K562 (cell line): ENCODE measurements at regions not wholly inside any gene's neighbourhood (a gene's known extent, or its start where the extent isn't known, plus 50 kb on each side); places are given as distances from the start of the nearest gene placed in this dataset.
A peak's percentile ranks its signal among the peaks of the same experiment; 100 is the strongest.

Experiments
- ATAC-seq: fragments of 200-7000 bp; cut with Tn5 transposase; 3 replicates; pipeline ENCODE4 v1.9.1; 2020; ENCODE audit warnings: moderate library complexity
- BruUV-seq: library from RNA; stranded (reverse); fragments of 400-500 nt; replicated peaks from 2 replicates; lab custom pipeline; 2021; lab: Mats Ljungman, UMichigan
- CTCF ChIA-PET: fragments of 300-600 bp; formaldehyde crosslinking; extraction: SDS; loops from one replicate; lab custom pipeline; 2021; ENCODE audit warnings: low intra/inter-chr PET ratio; lab: Yijun Ruan, JAX
- POLR2A ChIA-PET: fragments of 300-600, 350-650 bp; sonication (Branson Sonifier 250); formaldehyde crosslinking; extraction: SDS; loops from one replicate; lab custom pipeline; 2021; ENCODE audit warnings: antibody characterized with exemption, inconsistent platforms; lab: Yijun Ruan, JAX
- DNase-seq, 4 experiments: peaks; one replicate each; pipeline versions ENCODE4 v3.0.0 to v3.0.0-alpha.2; 2011 to 2018; ENCODE audit warnings: low spot score in 3 of 4, mixed read lengths in 3 of 4; ENCODE audit errors: extremely low read depth in 1 of 4
- FAIRE-seq: peaks from 2 replicates; lab custom pipeline; 2011; peaks lifted over from hg19 to GRCh38; lab: Jason Lieb, UNC
- H2AFZ ChIP-seq: 2 replicates; pipeline ENCODE4 v1.6.0; 2011; ENCODE audit warnings: low read depth, low read length, control low read depth, inconsistent platforms
- H3K27ac ChIP-seq: fragments of 200-600 bp; 3 replicates; pipeline ENCODE4 v1.8.0; 2011; ENCODE audit warnings: low read depth, mild to moderate bottlenecking, control low read depth, inconsistent platforms, low read length, moderate library complexity, mixed read lengths; ENCODE audit errors: extremely low read depth
- H3K27me3 ChIP-seq, 2 experiments: fragments of 300-600 bp in 1 of 2; 2 replicates in 1 of 2; 3 replicates in 1 of 2; pipeline versions ENCODE4 v1.6.0 to v1.8.0; 2011; ENCODE audit warnings: inconsistent platforms in 2 of 2, low read length in 2 of 2, mild to moderate bottlenecking in 1 of 2, mixed read lengths in 1 of 2, moderate library complexity in 1 of 2; ENCODE audit not compliant: control insufficient read depth in 2 of 2, insufficient read depth in 2 of 2
- H3K36me3 ChIP-seq: fragments of 300-600 bp; 3 replicates; pipeline ENCODE4 v1.8.0; 2011; ENCODE audit warnings: mild to moderate bottlenecking, low read length, inconsistent platforms; ENCODE audit not compliant: control insufficient read depth, insufficient read depth
- H3K4me1 ChIP-seq, 2 experiments: fragments of 200-600 bp in 1 of 2; replicated peaks in 1 of 2; 2 replicates in 1 of 2; 3 replicates in 1 of 2; pipeline versions ENCODE4 v1.5.1 to v1.8.0; 2011; ENCODE audit warnings: inconsistent platforms in 2 of 2, low read length in 2 of 2, mild to moderate bottlenecking in 1 of 2, mixed read lengths in 1 of 2, moderate library complexity in 1 of 2; ENCODE audit not compliant: control insufficient read depth in 2 of 2, insufficient read depth in 2 of 2
- H3K4me2 ChIP-seq: 2 replicates; pipeline ENCODE4 v1.6.1; 2011; ENCODE audit warnings: low read length, control low read depth, inconsistent platforms, mixed read lengths; ENCODE audit not compliant: insufficient read depth
- H3K4me3 ChIP-seq: fragments of 200-600 bp; sonication (generic), shearing (Covaris generic); 2 replicates; pipeline ENCODE4 v1.5.1; 2016; ENCODE audit warnings: control low read depth, inconsistent platforms
- H3K79me2 ChIP-seq: fragments of 200-600 bp; 3 replicates; pipeline ENCODE4 v1.8.0; 2011; ENCODE audit warnings: low read length, inconsistent platforms; ENCODE audit not compliant: control insufficient read depth, insufficient read depth
- H3K9ac ChIP-seq, 2 experiments: 2 replicates each; pipeline versions ENCODE4 v1.6.0 to v1.6.1; 2011; ENCODE audit warnings: low read depth in 2 of 2, low read length in 2 of 2, control low read depth in 1 of 2, inconsistent platforms in 1 of 2, mild to moderate bottlenecking in 1 of 2, mixed read lengths in 1 of 2; ENCODE audit not compliant: insufficient read depth in 1 of 2
- H3K9me1 ChIP-seq: one replicate; pipeline ENCODE4 v1.6.0; 2011; ENCODE audit warnings: inconsistent platforms, mild to moderate bottlenecking, low read length, moderate library complexity; ENCODE audit not compliant: control insufficient read depth, insufficient read depth
- H3K9me3 ChIP-seq: replicated peaks from 2 replicates; pipeline ENCODE4 v1.5.1; 2011; ENCODE audit warnings: low read depth, low read length, inconsistent platforms; ENCODE audit not compliant: control insufficient read depth, insufficient read depth
- H4K20me1 ChIP-seq: replicated peaks from 2 replicates; pipeline ENCODE4 v1.6.1; 2011; ENCODE audit warnings: low read length, inconsistent platforms, mixed read lengths; ENCODE audit not compliant: control insufficient read depth, insufficient read depth
- ATF1 ChIP-seq, 2 experiments: fragments of 450-650 bp in 1 of 2; IDR thresholded peaks; 2 replicates each; pipeline ENCODE4 v1.6.1; 2016; ENCODE audit warnings: missing compliant biosample characterization in 1 of 2, missing genetic modification characterization in 1 of 2
- BRF1 ChIP-seq: IDR thresholded peaks from 3 replicates; pipeline ENCODE4 v1.6.1; 2011; ENCODE audit warnings: borderline replicate concordance, mild to moderate bottlenecking; ENCODE audit not compliant: insufficient read length; ENCODE audit errors: extremely low read depth
- ERF ChIP-seq: fragments of 450-650 bp; formaldehyde crosslinking; IDR thresholded peaks from 2 replicates; pipeline ENCODE4 v1.4.0; 2020; ENCODE audit warnings: mild to moderate bottlenecking, mixed read lengths
- FOXM1 ChIP-seq, 2 experiments: fragments of 450-650 bp in 1 of 2; sonication (generic) in 1 of 2; formaldehyde crosslinking in 1 of 2; IDR thresholded peaks; 2 replicates each; pipeline versions ENCODE4 v1.6.1 to v1.9.0; 2017 to 2022; ENCODE audit warnings: low read depth in 2 of 2, mild to moderate bottlenecking in 2 of 2, missing genetic modification reagents in 1 of 2, moderate library complexity in 1 of 2
- HDAC2 ChIP-seq: fragments of 450-650 bp; IDR thresholded peaks from 2 replicates; pipeline ENCODE4 v1.6.1; 2016; ENCODE audit warnings: mild to moderate bottlenecking
- JUND ChIP-seq, 2 experiments: IDR thresholded peaks; 2 replicates in 1 of 2; 3 replicates in 1 of 2; pipeline ENCODE4 v1.6.1; 2011; ENCODE audit warnings: borderline replicate concordance in 2 of 2, low read depth in 2 of 2, low read length in 2 of 2, improper control_type of control experiment in 1 of 2, missing biosample characterization in 1 of 2, missing genetic modification characterization in 1 of 2, missing genetic modification reagents in 1 of 2
- LEF1 ChIP-seq: fragments of 450-650 bp; IDR thresholded peaks from 2 replicates; pipeline ENCODE4 v1.6.1; 2016; ENCODE audit warnings: mild to moderate bottlenecking
- MEIS2 ChIP-seq: fragments of 450-650 bp; IDR thresholded peaks from 2 replicates; pipeline ENCODE4 v1.6.1; 2014; ENCODE audit warnings: mild to moderate bottlenecking; ENCODE audit not compliant: partially characterized antibody
- PTRF ChIP-seq: fragments of 450-650 bp; IDR thresholded peaks from 2 replicates; pipeline ENCODE4 v1.6.1; 2016; ENCODE audit warnings: mild to moderate bottlenecking, missing genetic modification characterization, missing compliant biosample characterization
- RBM15 ChIP-seq: fragments of 200-400 bp; formaldehyde crosslinking; IDR thresholded peaks from 2 replicates; pipeline ENCODE4 v1.6.1; 2018; ENCODE audit warnings: mild to moderate bottlenecking, low read length, moderate library complexity; ENCODE audit not compliant: insufficient read depth
- RFX1 ChIP-seq: fragments of 450-650 bp; IDR thresholded peaks from 2 replicates; pipeline ENCODE4 v1.6.1; 2016; ENCODE audit warnings: mild to moderate bottlenecking, moderate library complexity
- RFX7 ChIP-seq: fragments of 250-450 bp; sonication (Bioruptor Pico); IDR thresholded peaks from 2 replicates; pipeline ENCODE4 v1.5.1; 2021; ENCODE audit warnings: mild to moderate bottlenecking
- RNF2 ChIP-seq: sonication (generic); IDR thresholded peaks from 2 replicates; pipeline ENCODE4 v1.6.1; 2016
- SNIP1 ChIP-seq: fragments of 450-650 bp; IDR thresholded peaks from 2 replicates; pipeline ENCODE4 v1.7.1; 2017; ENCODE audit warnings: low read depth, mild to moderate bottlenecking
- ZNF644 ChIP-seq: fragments of 200-800 bp; sonication (Bioruptor generic); IDR thresholded peaks from 2 replicates; pipeline ENCODE4 v1.6.1; 2016; ENCODE audit warnings: low read depth, missing genetic modification characterization, missing compliant biosample characterization
- WGBS: fragments of 100-300 bp; shearing (Covaris generic); methylation state at CpG from one replicate; pipeline ENCODE4 v1.1.6; 2016; ENCODE audit warnings: low coverage, mixed read lengths; ENCODE audit not compliant: insufficient coverage; ENCODE audit errors: missing lambda C conversion rate; 5-methylcytosine and 5-hydroxymethylcytosine counted together
- in situ Hi-C: fragments of 300-500 bp; cut with MboI; formaldehyde crosslinking; loops from 4 replicates; pipeline ENCODE4 v1.15.0; 2018; ENCODE audit warnings: inconsistent platforms, mixed read lengths
- intact Hi-C: fragments of 100-400 bp; cut with micrococcal nuclease; formaldehyde crosslinking; loops from 2 replicates; pipeline ENCODE4 v1.14.2; 2022
- TF ChIP-seq, protein P1 (sequence below): fragments of 250-450 bp; sonication (Bioruptor Pico); IDR thresholded peaks from 2 replicates; pipeline ENCODE4 v1.6.1; 2021; ENCODE audit warnings: mild to moderate bottlenecking

DNA sequence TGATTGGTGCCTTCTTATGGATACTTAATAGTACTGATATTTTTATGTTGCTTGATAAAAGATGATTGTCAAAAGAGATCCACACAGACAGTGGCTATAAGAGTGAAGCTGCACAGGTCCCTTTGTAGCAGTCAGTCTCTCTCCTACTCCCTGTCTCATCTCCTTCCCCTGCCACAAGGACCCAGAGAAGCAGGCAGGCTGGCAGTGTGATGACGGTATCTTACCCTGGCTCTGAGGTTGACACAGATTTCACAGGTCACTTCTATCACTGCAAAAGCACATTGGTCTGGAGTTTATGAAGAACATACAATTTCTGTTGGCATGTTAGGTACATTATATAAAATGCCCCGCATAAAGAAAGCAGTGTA, 64.4 kb upstream of the AHR start:
- POLR2A ChIA-PET = no interaction called here
- peak overlapping the region; percentile 2 for H2AFZ ChIP-seq
- CTCF ChIA-PET = no interaction called here
- no peak overlapping the region for H3K4me3 ChIP-seq
- intact Hi-C loops = no loop called here
- no peaks in the 10 kb centered on the region for H4K20me1 ChIP-seq
- ATAC-seq = peak; percentile 44; the same call in 1 of the 3 replicates
- TF ChIP-seq ZNF644 (tag) = no peak
- TF ChIP-seq PTRF (tag) = no peak
- no peak for TF ChIP-seq RBM15
- TF ChIP-seq ERF (CRISPR knock-in tag) = 0 out of 2 replicates have a peak, but pooled peaks have one; percentile 30
- no peak for TF ChIP-seq BRF1
- WGBS = 13% methylated on average over 2 of the region's 2 CpGs
- no peaks in the 10 kb centered on the region; a peak in 1 of 5 replicates for H3K4me1 ChIP-seq
- no peak for DNase-seq
- H3K9me1 ChIP-seq = no peaks in the 10 kb centered on the region
- BruUV-seq = no TSS peak
- H3K79me2 ChIP-seq = no peaks in the 10 kb centered on the region
- H3K36me3 ChIP-seq = no peaks in the 10 kb centered on the region
- H3K9me3 ChIP-seq = no peaks in the 10 kb centered on the region
- FAIRE-seq = no peak
- H3K27me3 ChIP-seq = no peaks in the 10 kb centered on the region
- peak overlapping the region; percentile 60; the same call in 2 of the 3 replicates for H3K27ac ChIP-seq
- H3K9ac ChIP-seq = no peak overlapping the region
- in situ Hi-C loops = no loop called here
- 0 out of 2 replicates have a peak overlapping the region, but pooled peaks have one; percentile 10 for H3K4me2 ChIP-seq

DNA sequence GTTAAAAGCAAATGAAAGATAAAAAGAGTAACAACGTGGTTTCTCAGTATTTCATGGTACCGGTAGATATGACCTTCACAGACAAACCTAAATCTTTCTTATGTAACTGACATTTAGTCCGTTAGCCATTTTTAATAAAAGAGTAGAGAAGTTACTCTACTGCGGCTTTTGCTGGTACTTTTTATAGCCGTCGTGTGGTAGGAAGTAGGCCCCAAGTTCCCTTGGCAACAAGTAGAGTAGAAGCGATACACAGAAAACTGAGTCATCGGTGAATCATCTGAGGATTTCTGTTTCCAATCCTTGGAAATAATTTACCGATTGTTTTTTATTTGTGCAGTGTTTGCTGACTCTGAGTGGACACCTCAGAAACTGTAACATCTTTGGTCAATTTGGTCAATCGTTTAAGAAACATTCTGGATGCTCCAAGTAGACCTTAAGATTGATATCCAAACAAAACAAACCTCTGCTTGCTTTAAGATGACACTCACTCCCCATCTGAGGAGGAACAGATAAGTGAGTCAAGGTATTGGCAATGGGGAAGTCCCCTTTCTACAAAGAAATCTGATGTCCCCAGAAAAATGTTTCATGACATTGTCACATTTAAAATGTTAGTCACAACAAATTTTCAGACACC, 63.9 kb upstream of the AHR start:
- intact Hi-C loops = no loop called here
- 0 out of 2 replicates have a peak overlapping the region, but pooled peaks have one; percentile 10 for H3K4me2 ChIP-seq
- no peak overlapping the region for H3K4me3 ChIP-seq
- H2AFZ ChIP-seq = peak overlapping the region; percentile 2; the same call in 1 of the 2 replicates
- H3K9me3 ChIP-seq = no peaks in the 10 kb centered on the region
- H3K27ac ChIP-seq = peak overlapping the region; percentile 60; the same call in 2 of the 3 replicates
- in situ Hi-C loops = no loop called here
- no peaks in the 10 kb centered on the region for H3K79me2 ChIP-seq
- ChIA-PET POLR2A (no interaction called here), CTCF (no interaction called here)
- no peaks in the 10 kb centered on the region for H3K9me1 ChIP-seq
- FAIRE-seq = peak; percentile 32
- 1% methylated on average over 10 of the region's 10 CpGs for WGBS
- H4K20me1 ChIP-seq = no peaks in the 10 kb centered on the region
- no TSS peak for BruUV-seq
- H3K36me3 ChIP-seq = no peaks in the 10 kb centered on the region
- peak; percentile 75 for ATAC-seq
- DNase-seq = peak; percentile 12 to 62 (median 16)
- H3K4me1 ChIP-seq = no peaks in the 10 kb centered on the region; a peak in 1 of 5 replicates
- no peak overlapping the region for H3K9ac ChIP-seq
- no peaks in the 10 kb centered on the region for H3K27me3 ChIP-seq
- TF ChIP-seq, protein P1, sequence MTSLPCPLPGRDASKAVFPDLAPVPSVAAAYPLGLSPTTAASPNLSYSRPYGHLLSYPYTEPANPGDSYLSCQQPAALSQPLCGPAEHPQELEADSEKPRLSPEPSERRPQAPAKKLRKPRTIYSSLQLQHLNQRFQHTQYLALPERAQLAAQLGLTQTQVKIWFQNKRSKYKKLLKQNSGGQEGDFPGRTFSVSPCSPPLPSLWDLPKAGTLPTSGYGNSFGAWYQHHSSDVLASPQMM (CRISPR knock-in tag) = no peak
- TF ChIP-seq FOXM1 (IDR thresholded peaks at IDR 0.05; ENCODE audit: low read depth) (no peak), FOXM1 (CRISPR knock-in tag; IDR thresholded peaks at IDR 0.05; ENCODE audit: low read depth) (no peak), ATF1 (CRISPR knock-in tag; IDR thresholded peaks at IDR 0.05) (no peak), ATF1 (tag; IDR thresholded peaks at IDR 0.05) (0 out of 2 replicates have a peak, but pooled peaks have one; percentile 11), MEIS2 (peak; percentile 10), LEF1 (0 out of 2 replicates have a peak, but pooled peaks have one; percentile 24), HDAC2 (0 out of 2 replicates have a peak, but pooled peaks have one; percentile 30), RNF2 (no peak), RFX7 (CRISPR knock-in tag) (no peak), SNIP1 (no peak), JUND (IDR thresholded peaks at IDR 0.05; ENCODE audit: borderline replicate concordance, low read depth, low read length) (peak; percentile 83), JUND (tag; IDR thresholded peaks at IDR 0.05; ENCODE audit: borderline replicate concordance, low read depth, low read length) (peak; percentile 80; the same call in 2 of the 3 replicates), RFX1 (peak; percentile 86)
